Memory B cell (primary cell): ENCODE measurements at regions not wholly inside any gene's neighbourhood (a gene's known extent, or its start where the extent isn't known, plus 50 kb on each side); places are given as distances from the start of the nearest gene placed in this dataset.

Experiments used
- ATAC-seq: fragments of 150-1000 bp; cut with Tn5 transposase; 2 replicates; pipeline ENCODE4 v1.10.0; 2021; ENCODE audit warnings: low read depth, mild to moderate bottlenecking, moderate library complexity
- DNase-seq, 2 donors: peaks; one replicate each; pipeline ENCODE4 v3.0.0; 2022; ENCODE audit warnings: low spot score in 2 of 2
- H3K27ac Mint-ChIP-seq: one replicate; pipeline ENCODE4 v1.8.0; 2022; ENCODE audit warnings: mild to moderate bottlenecking, moderate library complexity, mixed read lengths
- H3K27me3 Mint-ChIP-seq: one replicate; pipeline ENCODE4 v1.8.0; 2022; ENCODE audit warnings: mixed read lengths
- H3K36me3 Mint-ChIP-seq: one replicate; pipeline ENCODE4 v1.8.0; 2022; ENCODE audit warnings: mild to moderate bottlenecking, mixed read lengths
- H3K4me1 Mint-ChIP-seq: one replicate; pipeline ENCODE4 v1.8.0; 2022; ENCODE audit warnings: mixed read lengths
- H3K4me3 Mint-ChIP-seq: one replicate; pipeline ENCODE4 v1.8.0; 2022; ENCODE audit warnings: mild to moderate bottlenecking, moderate library complexity, mixed read lengths
- H3K9me3 Mint-ChIP-seq: one replicate; pipeline ENCODE4 v1.8.0; 2022; ENCODE audit warnings: mixed read lengths

DNA sequence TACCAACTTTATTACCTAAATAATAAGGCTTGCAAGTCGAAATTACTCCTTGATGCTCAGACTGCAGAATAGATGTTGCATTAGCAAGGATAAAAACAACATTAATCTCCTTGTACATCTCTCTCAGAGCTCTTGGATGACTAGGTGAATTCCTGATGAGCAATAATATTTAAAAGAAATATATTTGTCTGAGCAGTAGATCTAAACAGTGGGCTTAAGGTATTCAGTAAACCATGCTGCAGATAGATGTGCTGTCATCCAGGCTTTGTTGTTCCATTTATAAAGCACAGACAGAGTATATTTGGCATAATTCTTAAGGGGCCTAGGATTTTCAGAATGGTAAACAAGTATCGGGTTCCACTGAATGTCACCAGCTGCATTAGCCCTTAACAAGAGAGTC, 257.1 kb downstream of the TUSC7 start:
- DNase-seq, result no peak
- H3K9me3 Mint-ChIP-seq, result peaks cover 2% of the 10 kb centered on the region
- no peak overlapping the region for H3K4me3 Mint-ChIP-seq
- H3K27me3 Mint-ChIP-seq, result no peaks in the 10 kb centered on the region
- ATAC-seq, result no peak
- H3K27ac Mint-ChIP-seq, result no peak overlapping the region
- no peaks in the 10 kb centered on the region for H3K36me3 Mint-ChIP-seq
- H3K4me1 Mint-ChIP-seq, result no peaks in the 10 kb centered on the region

- no peaks in the 10 kb centered on the region for H3K27me3 Mint-ChIP-seq
- H3K4me3 Mint-ChIP-seq, result no peak overlapping the region
- H3K27ac Mint-ChIP-seq, result no peak overlapping the region
- no peaks in the 10 kb centered on the region for H3K36me3 Mint-ChIP-seq
- ATAC-seq (no peak), DNase-seq (no peak)
- peaks cover 2% of the 10 kb centered on the region for H3K9me3 Mint-ChIP-seq
- H3K4me1 Mint-ChIP-seq, result no peaks in the 10 kb centered on the region
Observed at GRCh38 chr3:116969135-116969534, 259.6 kb downstream of the TUSC7 start.

- no peaks in the 10 kb centered on the region for H3K27me3 Mint-ChIP-seq
- H3K4me1 Mint-ChIP-seq, result no peaks in the 10 kb centered on the region
- H3K27ac Mint-ChIP-seq, result no peak overlapping the region
- ATAC-seq (no peak), DNase-seq (no peak)
- no peak overlapping the region for H3K4me3 Mint-ChIP-seq
- H3K9me3 Mint-ChIP-seq, result no peaks in the 10 kb centered on the region
- no peaks in the 10 kb centered on the region for H3K36me3 Mint-ChIP-seq
Observed at GRCh38 chr3:116969646-116970045, 260.1 kb downstream of the TUSC7 start.

GRCh38 chr3:116971531-116971930, 262.0 kb downstream of the TUSC7 start:
- H3K27me3 Mint-ChIP-seq, result no peaks in the 10 kb centered on the region
- DNase-seq (no peak), ATAC-seq (no peak)
- no peak overlapping the region for H3K4me3 Mint-ChIP-seq
- no peaks in the 10 kb centered on the region for H3K9me3 Mint-ChIP-seq
- no peaks in the 10 kb centered on the region for H3K36me3 Mint-ChIP-seq
- H3K4me1 Mint-ChIP-seq, result no peaks in the 10 kb centered on the region
- no peak overlapping the region for H3K27ac Mint-ChIP-seq

DNA sequence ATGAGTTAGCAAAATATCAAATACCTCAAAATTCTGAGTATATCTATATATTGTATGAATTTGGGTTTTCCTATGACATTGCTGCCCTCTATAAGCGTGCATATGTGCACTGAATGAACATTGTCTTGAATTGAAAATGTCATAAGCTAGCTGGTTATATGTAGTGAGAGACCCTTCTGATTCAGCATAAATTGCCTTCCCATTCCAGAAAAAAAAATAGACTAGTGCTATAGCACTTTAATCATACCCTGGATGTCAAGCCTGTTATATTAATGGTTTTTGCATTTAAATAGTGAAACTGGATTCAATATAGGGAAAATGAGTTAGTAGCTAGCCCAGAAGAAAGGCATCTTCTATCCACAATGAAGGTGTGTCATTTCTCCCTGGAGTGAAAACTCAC, 265.1 kb downstream of the TUSC7 start:
- H3K27me3 Mint-ChIP-seq, result no peaks in the 10 kb centered on the region
- no peak overlapping the region for H3K4me3 Mint-ChIP-seq
- DNase-seq (no peak), ATAC-seq (no peak)
- H3K4me1 Mint-ChIP-seq, result no peaks in the 10 kb centered on the region
- no peak overlapping the region for H3K27ac Mint-ChIP-seq
- no peaks in the 10 kb centered on the region for H3K9me3 Mint-ChIP-seq
- H3K36me3 Mint-ChIP-seq, result no peaks in the 10 kb centered on the region

GRCh38 chr3:116977441-116977840, 267.9 kb downstream of the TUSC7 start:
- no peak overlapping the region for H3K4me3 Mint-ChIP-seq
- H3K4me1 Mint-ChIP-seq, result no peaks in the 10 kb centered on the region
- no peak for ATAC-seq
- no peak for DNase-seq
- no peaks in the 10 kb centered on the region for H3K27me3 Mint-ChIP-seq
- H3K27ac Mint-ChIP-seq, result no peak overlapping the region
- no peaks in the 10 kb centered on the region for H3K9me3 Mint-ChIP-seq
- no peaks in the 10 kb centered on the region for H3K36me3 Mint-ChIP-seq

GRCh38 chr3:116980099-116980498, 270.5 kb downstream of the TUSC7 start:
- no peaks in the 10 kb centered on the region for H3K27me3 Mint-ChIP-seq
- H3K36me3 Mint-ChIP-seq, result no peaks in the 10 kb centered on the region
- H3K27ac Mint-ChIP-seq, result no peak overlapping the region
- no peak overlapping the region for H3K4me3 Mint-ChIP-seq
- ATAC-seq (no peak), DNase-seq (no peak)
- no peaks in the 10 kb centered on the region for H3K9me3 Mint-ChIP-seq
- no peaks in the 10 kb centered on the region for H3K4me1 Mint-ChIP-seq

DNA sequence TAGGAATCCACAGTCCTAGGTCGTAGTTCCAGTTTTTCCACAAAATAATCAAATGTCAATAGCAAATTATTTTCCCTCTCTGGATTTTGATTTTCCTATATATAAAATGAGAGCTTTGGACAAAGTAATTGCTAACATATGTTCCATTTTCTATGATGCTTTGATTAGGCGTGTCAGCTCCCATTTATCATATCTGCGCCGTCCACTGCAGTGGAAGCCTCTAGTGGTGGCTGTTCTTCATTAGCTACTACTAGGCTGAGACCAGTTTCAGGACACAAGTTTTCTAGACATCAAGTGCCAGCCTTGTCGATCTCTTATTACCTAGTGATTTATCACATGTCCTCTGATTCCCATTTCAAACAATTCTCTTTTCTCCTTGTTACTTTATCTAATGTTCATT, 271.5 kb downstream of the TUSC7 start:
- no peak overlapping the region for H3K27ac Mint-ChIP-seq
- H3K4me1 Mint-ChIP-seq, result no peaks in the 10 kb centered on the region
- ATAC-seq, result no peak
- no peak overlapping the region for H3K4me3 Mint-ChIP-seq
- H3K36me3 Mint-ChIP-seq, result no peaks in the 10 kb centered on the region
- H3K27me3 Mint-ChIP-seq, result no peaks in the 10 kb centered on the region
- no peak for DNase-seq
- H3K9me3 Mint-ChIP-seq, result peaks cover 1% of the 10 kb centered on the region

DNA sequence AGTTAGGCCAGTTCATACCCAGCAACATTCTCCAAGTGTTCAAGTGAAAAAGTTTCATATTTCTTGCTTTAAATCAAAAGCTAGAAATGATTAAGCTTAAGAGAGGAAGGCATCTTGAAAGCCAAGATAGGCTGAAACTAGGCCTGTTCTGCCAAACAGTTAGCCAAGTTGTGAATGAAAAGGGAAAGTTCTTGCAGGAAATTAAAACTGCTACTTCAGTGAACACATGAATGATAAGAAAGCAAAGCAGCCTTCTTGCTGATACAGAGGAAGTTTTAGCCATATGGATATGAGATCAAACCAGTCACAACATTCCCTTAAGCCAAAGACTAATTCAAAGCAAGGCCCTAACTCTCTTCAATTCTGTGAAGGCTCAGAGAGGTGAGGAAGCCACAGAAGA, 274.7 kb downstream of the TUSC7 start:
- no peak overlapping the region for H3K4me3 Mint-ChIP-seq
- peaks cover 1% of the 10 kb centered on the region for H3K9me3 Mint-ChIP-seq
- DNase-seq, result no peak
- no peaks in the 10 kb centered on the region for H3K4me1 Mint-ChIP-seq
- no peaks in the 10 kb centered on the region for H3K27me3 Mint-ChIP-seq
- no peak for ATAC-seq
- H3K27ac Mint-ChIP-seq, result no peak overlapping the region
- H3K36me3 Mint-ChIP-seq, result no peaks in the 10 kb centered on the region

GRCh38 chr3:116994351-116994879, 284.8 kb downstream of the TUSC7 start:
- Mint-ChIP-seq H3K27ac (no peak overlapping the region), H3K4me1 (no peaks in the 10 kb centered on the region), H3K27me3 (no peaks in the 10 kb centered on the region), H3K9me3 (no peaks in the 10 kb centered on the region), H3K4me3 (no peak overlapping the region), H3K36me3 (no peaks in the 10 kb centered on the region)
- DNase-seq, result no peak
- ATAC-seq, result no peak

DNA sequence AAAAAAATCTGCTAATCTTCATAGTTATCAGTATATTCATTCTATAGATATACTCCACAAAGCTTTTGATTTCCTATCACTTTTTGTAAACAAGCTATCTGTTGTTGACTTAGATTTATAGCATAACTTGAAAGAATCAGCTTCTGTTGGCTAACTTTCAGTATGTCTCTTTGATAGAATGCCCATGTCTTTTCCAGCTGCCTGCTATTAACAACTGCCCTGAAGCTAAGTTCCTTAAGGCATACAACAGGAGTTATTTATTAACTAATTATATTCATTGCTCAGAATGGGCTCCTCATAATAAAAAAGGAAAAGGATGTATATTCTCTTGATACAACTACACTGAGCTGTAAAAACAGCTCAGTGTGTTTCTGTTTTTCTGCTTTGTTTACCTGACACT, 293.9 kb downstream of the TUSC7 start:
- H3K4me1 Mint-ChIP-seq, result no peaks in the 10 kb centered on the region
- H3K4me3 Mint-ChIP-seq, result no peak overlapping the region
- ATAC-seq (no peak), DNase-seq (no peak)
- H3K27ac Mint-ChIP-seq, result no peak overlapping the region
- no peaks in the 10 kb centered on the region for H3K9me3 Mint-ChIP-seq
- H3K27me3 Mint-ChIP-seq, result no peaks in the 10 kb centered on the region
- no peaks in the 10 kb centered on the region for H3K36me3 Mint-ChIP-seq

GRCh38 chr3:117005274-117005673, 295.7 kb downstream of the TUSC7 start:
- DNase-seq, result no peak
- Mint-ChIP-seq H3K27ac (no peak overlapping the region), H3K9me3 (no peaks in the 10 kb centered on the region), H3K4me3 (no peak overlapping the region), H3K36me3 (no peaks in the 10 kb centered on the region), H3K27me3 (no peaks in the 10 kb centered on the region), H3K4me1 (no peaks in the 10 kb centered on the region)
- no peak for ATAC-seq

- Mint-ChIP-seq H3K27me3 (no peaks in the 10 kb centered on the region), H3K4me1 (no peaks in the 10 kb centered on the region), H3K4me3 (no peak overlapping the region), H3K36me3 (no peaks in the 10 kb centered on the region), H3K27ac (no peak overlapping the region), H3K9me3 (no peaks in the 10 kb centered on the region)
- DNase-seq, result no peak
- no peak for ATAC-seq
Observed at GRCh38 chr3:117005911-117006522, 296.4 kb downstream of the TUSC7 start.

DNA sequence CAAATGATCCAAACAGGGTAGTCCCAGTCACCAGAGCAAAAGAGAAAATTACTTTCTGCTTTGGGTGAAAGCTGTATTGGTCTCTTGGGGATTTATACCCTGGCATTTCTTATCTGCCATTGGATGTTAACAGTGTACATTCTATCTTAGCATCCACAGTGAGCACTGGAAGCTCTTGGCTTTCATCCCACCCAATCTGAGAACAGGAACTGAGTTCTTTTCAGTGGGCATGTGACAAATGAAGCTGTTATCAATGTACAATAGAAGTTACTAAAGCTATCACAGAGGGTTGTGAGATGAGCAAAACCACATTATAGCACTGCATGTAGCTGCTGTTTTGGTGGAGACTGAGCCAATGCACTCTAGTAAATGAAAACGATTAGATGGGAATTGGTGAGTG, 300.7 kb downstream of the TUSC7 start:
- Mint-ChIP-seq H3K27ac (no peak overlapping the region), H3K9me3 (no peaks in the 10 kb centered on the region), H3K4me1 (peaks cover 3% of the 10 kb centered on the region), H3K4me3 (no peak overlapping the region), H3K27me3 (peaks cover 2% of the 10 kb centered on the region), H3K36me3 (no peaks in the 10 kb centered on the region)
- ATAC-seq (no peak), DNase-seq (no peak)

DNA sequence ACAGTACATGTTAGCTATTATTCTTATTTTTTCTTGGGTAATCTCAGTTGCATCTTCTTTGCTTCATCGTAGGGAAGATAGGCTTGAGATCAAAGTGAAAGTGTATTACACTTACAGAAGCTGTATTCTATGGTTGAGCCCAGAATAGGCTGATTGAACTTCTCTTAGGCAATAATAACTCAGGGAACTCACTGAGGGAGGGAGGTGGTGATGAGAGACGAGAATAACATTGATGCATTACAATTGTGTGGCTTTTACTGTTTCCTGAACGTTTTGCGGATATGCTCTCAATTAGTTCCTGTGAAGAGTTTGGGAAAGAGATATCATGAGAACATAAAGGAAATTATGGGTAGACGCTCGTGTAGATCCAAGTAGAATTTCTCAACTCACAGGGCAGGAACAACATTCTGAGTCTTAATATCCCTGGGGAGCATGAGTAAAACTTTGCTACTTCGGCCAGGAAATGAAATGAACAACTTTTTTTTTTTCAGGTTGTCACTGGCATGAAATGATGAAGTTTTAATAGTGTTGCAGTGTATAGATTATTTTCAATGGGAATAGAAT, 302.2 kb downstream of the TUSC7 start:
- Mint-ChIP-seq H3K4me3 (no peak overlapping the region), H3K27me3 (peaks cover 4% of the 10 kb centered on the region), H3K36me3 (no peaks in the 10 kb centered on the region), H3K27ac (no peak overlapping the region), H3K9me3 (no peaks in the 10 kb centered on the region), H3K4me1 (peaks cover 3% of the 10 kb centered on the region)
- DNase-seq (no peak), ATAC-seq (no peak)
